Esophagus (tissue), 2 donors: ENCODE measurements at regions not wholly inside any gene's neighbourhood (a gene's known extent, or its start where the extent isn't known, plus 50 kb on each side); places are given as distances from the start of the nearest gene placed in this dataset.
"Not testable (repeated sequence)": the region's sequence is repeated elsewhere in the genome, so short reads cannot be mapped to it uniquely, and the experiment has no call there.

ENCODE experiments used
- H3K27ac ChIP-seq, 2 donors: one replicate each; pipeline ENCODE4 v1.5.1; 2013; ENCODE audit warnings: low read depth in 2 of 2, mild to moderate bottlenecking in 2 of 2, inconsistent platforms in 1 of 2, low read length in 1 of 2, moderate library complexity in 1 of 2
- H3K27me3 ChIP-seq, 2 donors: one replicate each; pipeline ENCODE4 v1.6.1; 2013; ENCODE audit warnings: low read length in 2 of 2, control low read depth in 1 of 2, mild to moderate bottlenecking in 1 of 2; ENCODE audit not compliant: insufficient read depth in 2 of 2, control insufficient read depth in 1 of 2
- H3K36me3 ChIP-seq, 2 donors: one replicate each; pipeline ENCODE4 v1.6.1; 2013; ENCODE audit warnings: low read length in 1 of 2; ENCODE audit not compliant: control insufficient read depth in 2 of 2, insufficient read depth in 2 of 2
- H3K4me1 ChIP-seq, 2 donors: one replicate each; pipeline ENCODE4 v1.6.1; 2013; ENCODE audit warnings: low read length in 1 of 2; ENCODE audit not compliant: control insufficient read depth in 2 of 2, insufficient read depth in 2 of 2
- H3K4me3 ChIP-seq, 2 donors: one replicate each; pipeline ENCODE4 v1.5.1; 2013; ENCODE audit warnings: low read length in 2 of 2, mild to moderate bottlenecking in 2 of 2, low read depth in 1 of 2, moderate library complexity in 1 of 2
- H3K9me3 ChIP-seq, 2 donors: one replicate each; pipeline ENCODE4 v1.6.1; 2013; ENCODE audit warnings: mild to moderate bottlenecking in 2 of 2, low read depth in 1 of 2, low read length in 1 of 2, moderate library complexity in 1 of 2; ENCODE audit not compliant: control insufficient read depth in 2 of 2, insufficient read depth in 1 of 2
- WGBS, 2 donors: extraction: QIAGEN DNeasy Blood & Tissue Kit; methylation state at CpG; one replicate each; pipeline ENCODE4 v1.1.7; 2013; 5-methylcytosine and 5-hydroxymethylcytosine counted together
- donor health status: healthy with polysubstance abuse.
- donor health status: Bipolar disorder and iron deficiency.

GRCh38 chrX:109890910-109891502 is 111.9 kb upstream of the TMEM164 start:
- Histone ChIP-seq H3K36me3 (no peaks in the 10 kb centered on the region), H3K9me3 (no peaks in the 10 kb centered on the region), H3K27me3 (peaks cover 0 to 5% of the 10 kb centered on the region in 2 donors), H3K27ac (no peak overlapping the region), H3K4me1 (no peaks in the 10 kb centered on the region), H3K4me3 (no peak overlapping the region)
- 20 to 24% methylated on average over 7 of the region's 7 CpGs for WGBS, 2 donors

- WGBS, 2 donors: no CpG with 5 or more reads among the region's 1 CpG
- H3K27ac ChIP-seq, H3K9me3 ChIP-seq, H3K36me3 ChIP-seq, H3K4me1 ChIP-seq, H3K27me3 ChIP-seq, H3K4me3 ChIP-seq: not testable (repeated sequence)
Observed at GRCh38 chrX:109896024-109896423, 106.9 kb upstream of the TMEM164 start.

GRCh38 chrX:109902665-109903064 is 100.2 kb upstream of the TMEM164 start:
- no peak overlapping the region for H3K4me3 ChIP-seq
- WGBS, 2 donors: 33 to 49% methylated on average over 4 of the region's 4 CpGs
- H3K27me3 ChIP-seq: no peaks in the 10 kb centered on the region

GRCh38 chrX:109911046-109911445 is 91.9 kb upstream of the TMEM164 start:
- no peaks in the 10 kb centered on the region for H3K36me3 ChIP-seq
- no peaks in the 10 kb centered on the region for H3K9me3 ChIP-seq
- H3K4me3 ChIP-seq: no peak overlapping the region
- WGBS, 2 donors: 0 to 16% methylated on average over 1 of the region's 1 CpG
- no peaks in the 10 kb centered on the region for H3K4me1 ChIP-seq
- no peak overlapping the region for H3K27ac ChIP-seq
- H3K27me3 ChIP-seq: peaks cover 0 to 7% of the 10 kb centered on the region in 2 donors

More at GRCh38 chrX:109902665-109903064, 100.2 kb upstream of the TMEM164 start:
- Histone ChIP-seq H3K4me1 (no peaks in the 10 kb centered on the region), H3K36me3 (no peaks in the 10 kb centered on the region), H3K9me3 (no peaks in the 10 kb centered on the region), H3K27ac (no peak overlapping the region)

GRCh38 chrX:109912993-109913392 is 89.9 kb upstream of the TMEM164 start:
- not testable (repeated sequence) for H3K27ac ChIP-seq, H3K9me3 ChIP-seq, H3K27me3 ChIP-seq, H3K4me3 ChIP-seq, H3K4me1 ChIP-seq, H3K36me3 ChIP-seq
- WGBS, 2 donors: 80 to 100% methylated on average over 1 of the region's 2 CpGs

GRCh38 chrX:109914114-109914849 is 88.6 kb upstream of the TMEM164 start:
- 87 to 89% methylated on average over 8 of the region's 8 CpGs for WGBS, 2 donors
- Histone ChIP-seq H3K9me3 (no peaks in the 10 kb centered on the region), H3K36me3 (no peaks in the 10 kb centered on the region), H3K27me3 (peaks cover 0 to 3% of the 10 kb centered on the region in 2 donors), H3K4me3 (no peak overlapping the region), H3K27ac (no peak overlapping the region), H3K4me1 (no peaks in the 10 kb centered on the region)

- H3K27me3 ChIP-seq: no peaks in the 10 kb centered on the region
- no peaks in the 10 kb centered on the region for H3K36me3 ChIP-seq
- H3K4me1 ChIP-seq: no peaks in the 10 kb centered on the region
- H3K27ac ChIP-seq: no peak overlapping the region
- no peaks in the 10 kb centered on the region for H3K9me3 ChIP-seq
- 43 to 70% methylated on average over 1 of the region's 1 CpG for WGBS, 2 donors
- no peak overlapping the region for H3K4me3 ChIP-seq
Observed at GRCh38 chrX:109918753-109919152, 84.2 kb upstream of the TMEM164 start.

GRCh38 chrX:109920325-109920724 is 82.6 kb upstream of the TMEM164 start:
- WGBS, 2 donors: 64 to 77% methylated on average over 4 of the region's 4 CpGs
- no peaks in the 10 kb centered on the region for H3K4me1 ChIP-seq

GRCh38 chrX:109920868-109921267 is 82.0 kb upstream of the TMEM164 start:
- 72 to 84% methylated on average over 2 of the region's 2 CpGs for WGBS, 2 donors
- H3K9me3 ChIP-seq: no peaks in the 10 kb centered on the region
- H3K27me3 ChIP-seq: no peaks in the 10 kb centered on the region
- no peaks in the 10 kb centered on the region for H3K4me1 ChIP-seq
- H3K27ac ChIP-seq: no peak overlapping the region
- H3K4me3 ChIP-seq: no peak overlapping the region
- H3K36me3 ChIP-seq: no peaks in the 10 kb centered on the region

More at GRCh38 chrX:109920325-109920724, 82.6 kb upstream of the TMEM164 start:
- Histone ChIP-seq H3K36me3 (no peaks in the 10 kb centered on the region), H3K9me3 (no peaks in the 10 kb centered on the region), H3K27me3 (no peaks in the 10 kb centered on the region), H3K27ac (no peak overlapping the region), H3K4me3 (no peak overlapping the region)

- no peaks in the 10 kb centered on the region for H3K27me3 ChIP-seq
- H3K4me1 ChIP-seq: no peaks in the 10 kb centered on the region
- WGBS, 2 donors: 81 to 88% methylated on average over 2 of the region's 2 CpGs
- H3K36me3 ChIP-seq: no peaks in the 10 kb centered on the region
- H3K27ac ChIP-seq: no peak overlapping the region
- H3K9me3 ChIP-seq: no peaks in the 10 kb centered on the region
- no peak overlapping the region for H3K4me3 ChIP-seq
Observed at GRCh38 chrX:109922190-109922589, 80.7 kb upstream of the TMEM164 start.
